Testis (tissue), 2 donors: ENCODE measurements at regions not wholly inside any gene's neighbourhood (a gene's known extent, or its start where the extent isn't known, plus 50 kb on each side); places are given as distances from the start of the nearest gene placed in this dataset.
"Not testable (repeated sequence)": the region's sequence is repeated elsewhere in the genome, so short reads cannot be mapped to it uniquely, and the experiment has no call there.

ENCODE experiments used
- DNase-seq: peaks from one replicate; pipeline ENCODE4 v3.0.0-alpha.2; 2019
- H3K27ac ChIP-seq, 2 donors: fragments of 200-600 bp; sonication (generic); one replicate each; pipeline ENCODE4 v1.5.1; 2019
- H3K27me3 ChIP-seq: fragments of 200-600 bp; sonication (generic); one replicate; pipeline ENCODE4 v1.5.1; 2019
- H3K36me3 ChIP-seq: fragments of 200-600 bp; sonication (generic); one replicate; pipeline ENCODE4 v1.5.1; 2017; ENCODE audit warnings: low read depth; ENCODE audit errors: missing control alignments
- H3K4me1 ChIP-seq: fragments of 200-600 bp; sonication (generic); one replicate; pipeline ENCODE4 v1.5.1; 2019
- H3K4me3 ChIP-seq, 2 donors: fragments of 200-600 bp; sonication (generic); one replicate each; pipeline ENCODE4 v1.5.1; 2017 to 2019
- H3K9me3 ChIP-seq: fragments of 200-600 bp; sonication (generic); one replicate; pipeline ENCODE4 v1.5.1; 2017
- WGBS, 2 donors: methylation state at CpG; one replicate each; pipeline ENCODE4 v1.1.5; 2018; 5-methylcytosine and 5-hydroxymethylcytosine counted together
- intact Hi-C: fragments of 100-400 bp; cut with DNase I; formaldehyde crosslinking; loops from one replicate; pipeline ENCODE4 v1.15.1; 2023; ENCODE audit warnings: low total_unique reads

DNA sequence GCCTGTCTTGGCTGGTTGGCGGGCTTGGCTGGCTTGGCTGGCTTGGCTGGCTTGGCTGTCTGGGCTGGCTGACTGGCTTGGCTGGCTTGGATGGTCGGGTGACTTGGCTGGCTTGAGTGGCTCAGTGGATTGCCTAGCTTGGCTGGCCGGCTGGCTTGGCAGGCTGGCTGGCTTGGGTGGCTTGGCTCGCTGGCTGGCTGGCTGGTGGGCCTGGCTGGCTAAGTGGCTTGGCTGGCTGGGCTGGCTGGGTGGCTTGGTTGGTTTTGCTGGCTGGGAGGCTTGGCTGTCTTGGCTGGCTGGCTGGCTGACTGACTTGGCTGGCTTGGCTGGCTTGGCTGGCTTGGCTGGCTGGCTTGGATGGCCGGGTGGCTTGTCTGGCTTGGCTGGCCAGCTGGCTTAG lies 2834.6 kb downstream of the RPIA start:
- H3K36me3 ChIP-seq, result not testable (repeated sequence)

GRCh38 chr2:91527056-91527455 lies 2835.6 kb downstream of the RPIA start:
- WGBS, 2 donors, result no CpG with 5 or more reads among the region's 2 CpGs
- H3K4me1 ChIP-seq, H3K27ac ChIP-seq, H3K27me3 ChIP-seq, H3K4me3 ChIP-seq, intact Hi-C loops, H3K36me3 ChIP-seq, DNase-seq, H3K9me3 ChIP-seq: not testable (repeated sequence)

More for the DNA sequence above, 2834.6 kb downstream of the RPIA start:
- H3K9me3 ChIP-seq, H3K4me1 ChIP-seq, DNase-seq, intact Hi-C loops, H3K27ac ChIP-seq, H3K27me3 ChIP-seq, H3K4me3 ChIP-seq: not testable (repeated sequence)
- WGBS, 2 donors, result no CpG with 5 or more reads among the region's 5 CpGs

DNA sequence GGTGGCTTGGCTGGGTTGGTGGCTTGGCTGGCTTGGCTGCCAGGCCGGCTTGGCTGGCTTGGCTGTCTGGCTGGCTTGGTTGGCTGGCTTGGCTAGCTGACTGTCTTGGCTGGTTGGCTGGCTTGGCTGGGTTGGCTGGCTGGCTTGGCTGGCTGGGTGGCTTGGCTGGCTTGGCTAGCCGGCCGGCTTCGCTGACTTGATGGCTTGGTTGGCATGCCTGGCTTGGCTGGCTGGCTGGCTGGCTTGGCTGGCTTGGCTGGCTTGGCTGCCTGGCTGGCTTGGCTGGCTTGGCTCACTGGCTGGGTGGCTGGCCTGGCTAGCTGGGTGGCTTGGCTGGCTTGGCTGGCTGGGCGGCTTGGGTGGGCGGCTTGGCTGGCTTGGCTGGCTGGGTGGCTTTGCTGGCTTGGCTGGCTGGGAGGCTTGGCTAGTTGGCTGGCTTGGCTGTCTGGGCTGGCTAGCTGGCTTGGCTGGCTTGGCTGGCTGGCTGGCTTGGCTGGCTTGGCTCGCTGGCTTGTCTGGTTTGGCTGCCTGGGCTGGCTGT lies 2836.1 kb downstream of the RPIA start:
- H3K27ac ChIP-seq, H3K4me1 ChIP-seq, intact Hi-C loops, H3K9me3 ChIP-seq, DNase-seq, H3K27me3 ChIP-seq, H3K4me3 ChIP-seq, H3K36me3 ChIP-seq: not testable (repeated sequence)
- whole genome bisulfite sequencing, 2 donors, result 75 to 95% methylated on average over 2 to 7 of the region's 7 CpGs

DNA sequence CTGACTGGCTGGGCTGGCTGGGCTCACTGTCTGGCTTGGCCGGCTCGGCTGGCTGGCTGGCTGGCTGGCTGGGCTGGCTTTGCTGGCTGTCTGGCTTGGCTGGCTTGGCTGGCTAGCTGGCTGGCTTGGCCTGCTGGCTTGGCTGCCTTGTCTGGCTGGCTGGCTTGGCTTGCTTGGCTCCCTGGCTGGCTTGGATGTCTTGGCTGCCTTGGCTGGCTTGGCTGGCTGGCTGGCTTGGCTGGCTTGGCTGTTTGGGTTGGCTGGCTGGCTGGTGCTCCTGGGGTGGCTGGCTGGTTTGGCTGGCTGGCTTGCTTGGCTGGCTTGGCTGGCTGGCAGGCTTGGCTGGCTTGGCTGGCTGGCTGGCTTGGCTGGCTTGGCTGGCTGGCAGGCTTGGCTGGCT lies 2836.9 kb downstream of the RPIA start:
- H3K4me1 ChIP-seq, H3K9me3 ChIP-seq, DNase-seq, H3K27ac ChIP-seq, intact Hi-C loops, H3K36me3 ChIP-seq, H3K4me3 ChIP-seq, H3K27me3 ChIP-seq: not testable (repeated sequence)
- WGBS, 2 donors, result 95% methylated on average over 2 of the region's 2 CpGs; no CpG with 5 or more reads in 1 of the 2 donors

GRCh38 chr2:91536109-91536508 lies 2844.6 kb downstream of the RPIA start:
- DNase-seq, H3K4me3 ChIP-seq, H3K4me1 ChIP-seq, intact Hi-C loops, H3K9me3 ChIP-seq, H3K36me3 ChIP-seq, H3K27me3 ChIP-seq, H3K27ac ChIP-seq: not testable (repeated sequence)
- WGBS, 2 donors, result 65 to 67% methylated on average over 1 to 5 of the region's 7 CpGs

GRCh38 chr2:91536549-91537263 lies 2845.2 kb downstream of the RPIA start:
- 75 to 84% methylated on average over 7 to 11 of the region's 17 CpGs for WGBS, 2 donors

DNA sequence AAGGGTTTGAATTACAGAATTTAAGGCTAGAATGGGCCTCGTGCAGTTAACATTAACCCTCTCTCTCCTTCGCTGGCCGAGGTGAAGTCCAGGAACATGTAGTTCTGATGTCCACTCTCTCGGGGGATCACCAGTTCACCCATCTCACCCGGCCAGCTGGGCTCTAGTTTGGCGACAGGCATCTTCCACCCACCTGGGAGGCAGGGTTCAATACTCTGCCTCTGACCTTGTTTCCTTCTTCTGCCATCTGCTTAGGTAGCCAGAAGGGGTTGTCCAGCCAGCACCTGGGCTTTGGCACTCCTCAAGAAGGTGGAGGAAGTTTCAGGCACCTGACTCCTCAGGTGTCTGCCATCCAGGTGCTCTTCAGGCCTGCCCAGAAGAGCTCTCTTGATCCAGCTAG lies 2857.8 kb downstream of the RPIA start:
- DNase-seq, H3K36me3 ChIP-seq, H3K27ac ChIP-seq, H3K27me3 ChIP-seq, H3K9me3 ChIP-seq, H3K4me1 ChIP-seq, H3K4me3 ChIP-seq, intact Hi-C loops: not testable (repeated sequence)
- WGBS, 2 donors, result 76 to 90% methylated on average over 6 of the region's 6 CpGs

More at GRCh38 chr2:91536549-91537263, 2845.2 kb downstream of the RPIA start:
- H3K9me3 ChIP-seq, DNase-seq, intact Hi-C loops, H3K36me3 ChIP-seq, H3K4me3 ChIP-seq, H3K27me3 ChIP-seq, H3K4me1 ChIP-seq, H3K27ac ChIP-seq: not testable (repeated sequence)

DNA sequence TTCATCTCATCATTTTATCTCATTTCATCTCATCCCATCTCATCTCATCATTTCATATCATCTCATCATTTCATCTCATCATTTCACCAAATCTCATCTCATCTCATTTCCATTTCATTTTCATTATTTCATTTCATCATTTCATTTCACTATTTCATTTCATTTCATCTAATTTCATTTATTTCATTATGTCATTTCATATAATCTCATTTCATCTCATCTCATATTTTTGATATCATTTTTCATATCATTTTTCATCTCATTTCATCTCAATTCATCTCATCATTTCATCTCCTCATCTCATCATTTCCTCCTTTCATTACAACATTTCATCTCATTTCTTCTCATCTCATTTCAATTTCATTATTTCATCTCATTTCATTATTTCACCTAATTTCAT lies 2866.8 kb downstream of the RPIA start:
- H3K27me3 ChIP-seq, H3K36me3 ChIP-seq, H3K9me3 ChIP-seq, H3K4me3 ChIP-seq, H3K27ac ChIP-seq, intact Hi-C loops, DNase-seq, H3K4me1 ChIP-seq: not testable (repeated sequence)

DNA sequence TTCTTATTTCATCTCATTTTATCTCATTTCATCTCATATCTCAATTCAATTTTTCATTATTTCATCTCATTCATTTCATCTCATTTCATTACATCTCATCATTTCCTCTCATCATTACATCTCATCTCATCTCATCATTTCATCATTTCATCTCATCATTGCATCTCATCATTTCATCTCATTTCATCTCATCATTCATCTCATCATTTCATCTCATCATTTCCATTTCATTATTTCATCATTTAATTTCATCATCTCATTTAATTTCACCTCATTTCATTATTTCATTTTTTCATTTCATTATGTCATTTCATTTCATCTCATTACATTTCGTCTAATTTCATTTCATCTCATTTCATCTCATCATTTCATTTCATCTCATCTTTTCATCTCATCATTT lies 2867.8 kb downstream of the RPIA start:
- H3K27me3 ChIP-seq, H3K9me3 ChIP-seq, H3K27ac ChIP-seq, H3K36me3 ChIP-seq, H3K4me1 ChIP-seq, DNase-seq, H3K4me3 ChIP-seq, intact Hi-C loops: not testable (repeated sequence)
- WGBS, 2 donors, result 87 to 90% methylated on average over 1 of the region's 1 CpG

DNA sequence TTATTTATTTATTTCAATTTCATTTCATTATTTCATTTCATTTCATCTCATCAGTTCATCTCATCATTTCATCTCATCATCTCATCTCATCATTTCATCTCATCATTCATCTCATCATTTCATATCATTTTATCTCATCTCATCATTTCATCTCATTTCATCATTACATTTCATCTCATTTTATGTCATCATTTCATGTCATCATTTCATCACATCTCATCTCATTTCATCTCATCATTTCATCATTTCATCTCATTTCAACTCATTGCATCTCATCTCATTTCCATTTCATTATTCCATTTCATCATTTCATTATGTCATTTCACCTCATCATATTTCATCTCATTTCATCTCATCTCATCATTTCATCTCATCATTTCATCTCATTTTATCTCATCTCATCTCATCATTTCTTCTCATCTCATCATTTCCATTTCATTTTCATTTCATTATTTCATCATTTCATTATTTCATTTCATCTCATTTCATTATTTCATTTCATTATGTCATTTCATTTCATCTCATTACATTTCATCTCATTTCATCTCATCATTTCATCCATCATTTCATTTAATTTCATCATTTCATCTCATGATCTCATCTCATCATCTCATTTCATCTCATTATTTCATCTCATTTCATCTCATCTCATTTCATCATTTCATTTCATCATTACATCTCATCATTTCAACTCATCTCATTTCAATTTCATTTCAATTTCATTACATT lies 2868.6 kb downstream of the RPIA start:
- DNase-seq, intact Hi-C loops: not testable (repeated sequence)

DNA sequence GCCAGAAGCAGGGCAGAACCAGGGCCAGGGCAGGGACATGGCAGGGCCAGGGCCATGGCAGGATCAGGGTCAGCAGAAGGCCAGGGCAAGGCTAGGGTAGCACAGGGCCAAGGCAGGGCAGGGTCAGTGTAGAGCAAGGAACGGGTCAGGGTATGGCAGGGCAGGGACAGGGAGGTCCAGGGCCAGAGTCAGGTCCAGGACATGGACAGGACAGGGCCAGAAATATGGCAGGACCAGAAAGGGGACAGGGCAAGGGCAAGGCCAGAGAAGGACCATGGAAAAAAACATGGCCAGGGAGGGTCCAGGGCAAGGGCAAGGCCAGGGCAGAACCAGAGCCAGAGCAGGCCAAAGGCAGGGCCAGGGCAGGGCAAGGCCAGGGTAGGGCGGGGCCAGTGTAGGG lies 2870.7 kb downstream of the RPIA start:
- H3K27ac ChIP-seq, H3K27me3 ChIP-seq, intact Hi-C loops, H3K4me3 ChIP-seq, H3K4me1 ChIP-seq, H3K36me3 ChIP-seq, H3K9me3 ChIP-seq, DNase-seq: not testable (repeated sequence)
- WGBS, 2 donors, result 82% methylated on average over 1 of the region's 2 CpGs; no CpG with 5 or more reads in 1 of the 2 donors

More for the DNA sequence above, 2868.6 kb downstream of the RPIA start:
- not testable (repeated sequence) for H3K27me3 ChIP-seq, H3K4me3 ChIP-seq, H3K36me3 ChIP-seq, H3K27ac ChIP-seq, H3K4me1 ChIP-seq, H3K9me3 ChIP-seq

DNA sequence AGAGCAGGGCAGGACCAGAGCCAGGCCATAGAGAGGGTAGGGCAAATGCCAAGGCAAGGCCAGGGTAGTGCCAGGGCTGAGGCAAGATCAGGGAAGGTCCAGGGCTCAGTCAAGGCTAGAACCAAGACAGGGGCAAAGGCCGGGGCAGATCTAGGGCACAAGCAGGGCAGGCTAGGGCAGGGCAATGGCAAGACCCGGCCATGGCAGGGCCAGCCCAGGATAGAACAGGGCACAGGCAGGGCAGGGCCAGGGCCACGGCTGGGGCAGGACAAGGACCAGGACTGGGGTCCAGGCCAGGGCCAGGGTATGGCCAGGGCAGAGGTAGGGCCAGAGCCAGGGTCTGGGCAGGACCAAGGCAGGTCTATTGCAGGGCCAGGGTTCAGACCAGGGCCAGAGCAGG lies 2873.2 kb downstream of the RPIA start:
- not testable (repeated sequence) for H3K9me3 ChIP-seq
- WGBS, 2 donors, result 81 to 95% methylated on average over 3 of the region's 3 CpGs

More for the DNA sequence above, 2873.2 kb downstream of the RPIA start:
- H3K27ac ChIP-seq, H3K4me1 ChIP-seq, intact Hi-C loops, H3K36me3 ChIP-seq, H3K4me3 ChIP-seq, H3K27me3 ChIP-seq, DNase-seq: not testable (repeated sequence)
